ENCODE measurements at regions not wholly inside any gene's neighbourhood (a gene's known extent, or its start where the extent isn't known, plus 50 kb on each side); places are given as distances from the start of the nearest gene placed in this dataset.

- Histone ChIP-seq H3K23me2 (ENCODE audit: low read depth, low read length) (no peaks in the 10 kb centered on the region), H4K91ac (replicated peaks; ENCODE audit: insufficient read length, low read length) (no peak overlapping the region), H4K8ac (ENCODE audit: extremely low read depth, insufficient read depth, low read length) (no peak overlapping the region), H2BK120ac (replicated peaks; ENCODE audit: low read depth, low read length) (no peak overlapping the region), H3K79me2 (ENCODE audit: control insufficient read depth in 1 of 2, insufficient read depth in 2 of 2, low read length in 2 of 2) (no peaks in the 10 kb centered on the region), H3K27me3 (replicated peaks in 1 of 4; ENCODE audit: control insufficient read depth in 3 of 4, extremely low read depth in 1 of 4, insufficient read depth in 3 of 4, low read length in 3 of 4) (no peaks in the 10 kb centered on the region), H3K27ac (ENCODE audit: low read depth, low read length) (no peak overlapping the region), H3K4me3 (ENCODE audit: extremely low read depth in 1 of 4, insufficient read depth in 2 of 4, low read depth in 3 of 4, low read length in 4 of 4) (no peak overlapping the region), H3K18ac (ENCODE audit: extremely low read depth, low read length) (no peak overlapping the region), H2BK20ac (ENCODE audit: low read length) (no peak overlapping the region), H3K9me3 (ENCODE audit: insufficient read depth in 2 of 2, low read depth in 1 of 2, low read length in 1 of 2) (no peaks in the 10 kb centered on the region), H4K5ac (ENCODE audit: insufficient read length, low read depth, low read length) (no peak overlapping the region), H3K4me1 (replicated peaks in 1 of 4; ENCODE audit: control insufficient read depth in 3 of 4, insufficient read depth in 4 of 4, low read length in 3 of 4) (peaks cover 0 to 11% (median 5%) of the 10 kb centered on the region in 4 experiments; a peak in 3 of 7 replicates), H3K4ac (replicated peaks; ENCODE audit: insufficient read length, low read depth, low read length) (no peak overlapping the region), H3K9ac (replicated peaks in 1 of 4; ENCODE audit: extremely low read depth in 1 of 4, low read depth in 3 of 4, low read length in 3 of 4) (no peak overlapping the region), H2AFZ (ENCODE audit: low read length) (no peak overlapping the region), H3K4me2 (ENCODE audit: insufficient read depth in 1 of 2, low read depth in 2 of 2, low read length in 2 of 2) (no peak overlapping the region), H4K20me1 (replicated peaks in 1 of 2; ENCODE audit: control insufficient read depth in 1 of 2, insufficient read depth in 2 of 2, low read length in 2 of 2) (no peaks in the 10 kb centered on the region), H2BK15ac (ENCODE audit: low read length) (no peak overlapping the region), H2BK12ac (ENCODE audit: low read depth, low read length) (no peak overlapping the region), H2BK5ac (ENCODE audit: low read depth, low read length) (no peak overlapping the region), H3K79me1 (ENCODE audit: low read depth, low read length) (no peaks in the 10 kb centered on the region), H2AK5ac (ENCODE audit: low read depth, low read length) (no peak overlapping the region), H3K23ac (ENCODE audit: insufficient read length) (no peak overlapping the region), H3K56ac (replicated peaks; ENCODE audit: insufficient read length, low read depth, low read length) (no peak overlapping the region), H3K14ac (ENCODE audit: insufficient read length) (no peak overlapping the region), H3K36me3 (ENCODE audit: control insufficient read depth in 2 of 4, insufficient read depth in 4 of 4, low read length in 3 of 4) (no peaks in the 10 kb centered on the region)
- POLR2A ChIA-PET (ENCODE audit: partially characterized antibody), result interaction anchor here (1.6 kb wide), 1 partner anchor 25 kb away, joined by 5 read pairs; no protein-coding TSS in a partner anchor
- 84% methylated on average over 3 of the region's 3 CpGs; no CpG with 5 or more reads in 1 of the 2 experiments for WGBS, 2 experiments (ENCODE audit: extremely low coverage in 1 of 2, insufficient coverage in 1 of 2, insufficient read length in 1 of 2, insufficient replicate concordance in 2 of 2, low coverage in 1 of 2, low lambda C conversion rate in 2 of 2, missing lambda C conversion rate in 1 of 2)
- no peak for DNase-seq (ENCODE audit: low read depth in 1 of 2, low spot score in 2 of 2)
- no peak for FAIRE-seq
- CTCF ChIA-PET (ENCODE audit: partially characterized antibody), result interaction anchor here (0.5 to 3.6 kb wide), 4 partner anchors 11 to 99 kb away, joined by 3 to 12 read pairs (median 4); partner anchors contain the start of gene GADD45G
- TF ChIP-seq SAP30 (IDR thresholded peaks at IDR 0.05; ENCODE audit: insufficient read depth, insufficient replicate concordance, low read length), result no peak
- no peak for TF ChIP-seq SUZ12 (IDR thresholded peaks at IDR 0.05; ENCODE audit: low read length)
- no peak for TF ChIP-seq MAX (IDR thresholded peaks at IDR 0.05)
- no peak for TF ChIP-seq BACH1 (IDR thresholded peaks at IDR 0.05; ENCODE audit: low read length)
- TF ChIP-seq HDAC2 (IDR thresholded peaks at IDR 0.05; ENCODE audit: borderline replicate concordance in 1 of 2, low read depth in 2 of 2, low read length in 2 of 2), result no peak
- TF ChIP-seq POU5F1 (IDR thresholded peaks at IDR 0.05; ENCODE audit: low read depth, low read length), result no peak
- no peak for TF ChIP-seq EZH2 (IDR thresholded peaks at IDR 0.05; ENCODE audit: low read depth, low read length, severe bottlenecking)
- no peak for TF ChIP-seq KDM1A (IDR thresholded peaks at IDR 0.05; ENCODE audit: borderline replicate concordance, low read length)
- TF ChIP-seq BCL11A (IDR thresholded peaks at IDR 0.05; ENCODE audit: low read depth in 2 of 2, low read length in 2 of 2), result no peak
- no peak for TF ChIP-seq EP300 (IDR thresholded peaks at IDR 0.05; ENCODE audit: borderline replicate concordance in 1 of 2, low read depth in 2 of 2, low read length in 2 of 2)
- TF ChIP-seq TBP (IDR thresholded peaks at IDR 0.05; ENCODE audit: low read depth, low read length), result no peak
- TF ChIP-seq JUN (IDR thresholded peaks at IDR 0.05; ENCODE audit: low read depth, low read length), result no peak
- TF ChIP-seq CHD2 (IDR thresholded peaks at IDR 0.05; ENCODE audit: low read length), result no peak
- no peak for TF ChIP-seq CHD1 (IDR thresholded peaks at IDR 0.05; ENCODE audit: low read depth, low read length)
- no peak for TF ChIP-seq SP2 (IDR thresholded peaks at IDR 0.05; ENCODE audit: low read length)
These were observed 97.6 kb downstream of the GADD45G start for GRCh38 chr9:89702401-89702800.

Measured in H1 (cell line).